Parathyroid adenoma (tissue), 2 donors: ENCODE measurements at regions not wholly inside any gene's neighbourhood (a gene's known extent, or its start where the extent isn't known, plus 50 kb on each side); places are given as distances from the start of the nearest gene placed in this dataset.

ENCODE experiments used
- H2AFZ ChIP-seq: fragments of 300-600 bp; sonication (generic); one replicate; pipeline ENCODE4 v1.7.0; 2017; ENCODE audit warnings: antibody characterized with exemption, mild to moderate bottlenecking
- H3K27ac ChIP-seq: fragments of 300-600 bp; sonication (generic); one replicate; pipeline ENCODE4 v1.7.0; 2017
- H3K27me3 ChIP-seq: fragments of 300-600 bp; sonication (generic); one replicate; pipeline ENCODE4 v1.7.0; 2017; ENCODE audit warnings: low read length; ENCODE audit not compliant: control insufficient read depth, insufficient read depth
- H3K36me3 ChIP-seq: fragments of 300-600 bp; sonication (generic); one replicate; pipeline ENCODE4 v1.7.0; 2017; ENCODE audit warnings: low read length; ENCODE audit not compliant: control insufficient read depth, insufficient read depth
- H3K4me1 ChIP-seq: fragments of 300-600 bp; sonication (generic); one replicate; pipeline ENCODE4 v1.7.0; 2017; ENCODE audit warnings: control low read depth
- H3K4me2 ChIP-seq: fragments of 300-600 bp; sonication (generic); one replicate; pipeline ENCODE4 v1.7.0; 2017; ENCODE audit warnings: low read length
- H3K4me3 ChIP-seq: fragments of 300-600 bp; sonication (generic); one replicate; pipeline ENCODE4 v1.7.0; 2017; ENCODE audit warnings: low read depth, low read length
- H3K79me2 ChIP-seq: fragments of 300-600 bp; sonication (generic); one replicate; pipeline ENCODE4 v1.7.0; 2017; ENCODE audit warnings: control low read depth
- H3K9ac ChIP-seq: fragments of 300-600 bp; sonication (generic); one replicate; pipeline ENCODE4 v1.7.0; 2017; ENCODE audit warnings: mild to moderate bottlenecking
- H3K9me3 ChIP-seq: fragments of 300-600 bp; sonication (generic); one replicate; pipeline ENCODE4 v1.7.0; 2017; ENCODE audit warnings: low read length; ENCODE audit not compliant: control insufficient read depth
- TF ChIP-seq, protein P1 (sequence below): fragments of 300-600 bp; sonication (generic); IDR thresholded peaks from one replicate; pipeline ENCODE4 v1.7.0; 2017; ENCODE audit warnings: antibody characterized with exemption, mild to moderate bottlenecking
- donor health status: primary hyperparathyroidism.

- no peak overlapping the region for H3K4me3 ChIP-seq
- TF ChIP-seq, protein P1, sequence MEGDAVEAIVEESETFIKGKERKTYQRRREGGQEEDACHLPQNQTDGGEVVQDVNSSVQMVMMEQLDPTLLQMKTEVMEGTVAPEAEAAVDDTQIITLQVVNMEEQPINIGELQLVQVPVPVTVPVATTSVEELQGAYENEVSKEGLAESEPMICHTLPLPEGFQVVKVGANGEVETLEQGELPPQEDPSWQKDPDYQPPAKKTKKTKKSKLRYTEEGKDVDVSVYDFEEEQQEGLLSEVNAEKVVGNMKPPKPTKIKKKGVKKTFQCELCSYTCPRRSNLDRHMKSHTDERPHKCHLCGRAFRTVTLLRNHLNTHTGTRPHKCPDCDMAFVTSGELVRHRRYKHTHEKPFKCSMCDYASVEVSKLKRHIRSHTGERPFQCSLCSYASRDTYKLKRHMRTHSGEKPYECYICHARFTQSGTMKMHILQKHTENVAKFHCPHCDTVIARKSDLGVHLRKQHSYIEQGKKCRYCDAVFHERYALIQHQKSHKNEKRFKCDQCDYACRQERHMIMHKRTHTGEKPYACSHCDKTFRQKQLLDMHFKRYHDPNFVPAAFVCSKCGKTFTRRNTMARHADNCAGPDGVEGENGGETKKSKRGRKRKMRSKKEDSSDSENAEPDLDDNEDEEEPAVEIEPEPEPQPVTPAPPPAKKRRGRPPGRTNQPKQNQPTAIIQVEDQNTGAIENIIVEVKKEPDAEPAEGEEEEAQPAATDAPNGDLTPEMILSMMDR, result no peak
Measured at GRCh38 chr18:72427721-72428120, 116.4 kb downstream of the CBLN2 start.

GRCh38 chr18:72419914-72420313 lies 124.2 kb downstream of the CBLN2 start:
- Histone ChIP-seq H3K79me2 (no peaks in the 10 kb centered on the region), H3K4me2 (no peak overlapping the region), H3K4me1 (no peaks in the 10 kb centered on the region), H3K27ac (no peak overlapping the region), H3K4me3 (no peak overlapping the region), H3K9me3 (peaks cover 4% of the 10 kb centered on the region), H3K9ac (no peak overlapping the region), H3K27me3 (no peaks in the 10 kb centered on the region), H2AFZ (no peak overlapping the region), H3K36me3 (no peaks in the 10 kb centered on the region)
- TF ChIP-seq, protein P1, result no peak

More at GRCh38 chr18:72427721-72428120, 116.4 kb downstream of the CBLN2 start:
- no peaks in the 10 kb centered on the region for H3K27me3 ChIP-seq
- no peaks in the 10 kb centered on the region for H3K36me3 ChIP-seq
- no peak overlapping the region for H3K27ac ChIP-seq
- no peaks in the 10 kb centered on the region for H3K79me2 ChIP-seq
- no peaks in the 10 kb centered on the region for H3K9me3 ChIP-seq
- H3K9ac ChIP-seq, result no peak overlapping the region
- H3K4me1 ChIP-seq, result no peaks in the 10 kb centered on the region
- H2AFZ ChIP-seq, result no peak overlapping the region
- H3K4me2 ChIP-seq, result no peak overlapping the region

GRCh38 chr18:72412927-72413326 lies 131.2 kb downstream of the CBLN2 start:
- no peaks in the 10 kb centered on the region for H3K36me3 ChIP-seq
- H3K79me2 ChIP-seq, result no peaks in the 10 kb centered on the region
- no peak overlapping the region for H3K27ac ChIP-seq
- H3K4me1 ChIP-seq, result no peaks in the 10 kb centered on the region
- H3K27me3 ChIP-seq, result no peaks in the 10 kb centered on the region
- no peak overlapping the region for H3K4me3 ChIP-seq
- no peak overlapping the region for H3K9ac ChIP-seq
- H2AFZ ChIP-seq, result no peak overlapping the region
- TF ChIP-seq, protein P1, result no peak
- H3K9me3 ChIP-seq, result no peaks in the 10 kb centered on the region
- no peak overlapping the region for H3K4me2 ChIP-seq

- Histone ChIP-seq H3K27me3 (no peaks in the 10 kb centered on the region), H3K9me3 (no peaks in the 10 kb centered on the region), H2AFZ (no peak overlapping the region), H3K36me3 (no peaks in the 10 kb centered on the region), H3K79me2 (no peaks in the 10 kb centered on the region), H3K4me2 (no peak overlapping the region), H3K4me3 (no peak overlapping the region), H3K27ac (no peak overlapping the region), H3K9ac (no peak overlapping the region), H3K4me1 (no peaks in the 10 kb centered on the region)
- TF ChIP-seq, protein P1, result no peak
Measured at GRCh38 chr18:72411261-72411660, 132.9 kb downstream of the CBLN2 start.

GRCh38 chr18:72410399-72410798 lies 133.7 kb downstream of the CBLN2 start:
- Histone ChIP-seq H3K9ac (no peak overlapping the region), H3K36me3 (no peaks in the 10 kb centered on the region), H3K4me2 (no peak overlapping the region), H3K4me1 (no peaks in the 10 kb centered on the region), H3K27ac (no peak overlapping the region), H3K4me3 (no peak overlapping the region), H3K27me3 (no peaks in the 10 kb centered on the region), H3K9me3 (no peaks in the 10 kb centered on the region), H3K79me2 (no peaks in the 10 kb centered on the region), H2AFZ (no peak overlapping the region)
- TF ChIP-seq, protein P1, result no peak
